ENCODE measurements at regions not wholly inside any gene's neighbourhood (a gene's known extent, or its start where the extent isn't known, plus 50 kb on each side); places are given as distances from the start of the nearest gene placed in this dataset.

GRCh38 chr2:14804902-14805301 lies 172.4 kb downstream of the LRATD1 start:
- CTCF ChIA-PET (ENCODE audit: low intra/inter-chr PET ratio) = no interaction called here
- Histone ChIP-seq H2AFZ (ENCODE audit: low read depth, low read length) (no peak overlapping the region), H3K4me3 (no peak overlapping the region), H3K4me2 (ENCODE audit: insufficient read depth, low read length) (no peak overlapping the region), H3K9me3 (replicated peaks; ENCODE audit: control insufficient read depth, insufficient read depth, low read depth, low read length) (no peaks in the 10 kb centered on the region), H3K27ac (ENCODE audit: extremely low read depth, low read depth, low read length) (no peak overlapping the region), H3K9me1 (ENCODE audit: control insufficient read depth, insufficient read depth, low read length) (no peaks in the 10 kb centered on the region), H4K20me1 (replicated peaks; ENCODE audit: control insufficient read depth, insufficient read depth, low read length) (no peaks in the 10 kb centered on the region), H3K36me3 (ENCODE audit: control insufficient read depth, insufficient read depth, low read length) (no peaks in the 10 kb centered on the region), H3K4me1 (replicated peaks in 1 of 2; ENCODE audit: control insufficient read depth in 2 of 2, insufficient read depth in 2 of 2, low read length in 2 of 2) (no peaks in the 10 kb centered on the region), H3K79me2 (ENCODE audit: control insufficient read depth, insufficient read depth, low read length) (no peaks in the 10 kb centered on the region), H3K9ac (ENCODE audit: insufficient read depth in 1 of 2, low read depth in 2 of 2, low read length in 2 of 2) (no peak overlapping the region), H3K27me3 (ENCODE audit: control insufficient read depth in 2 of 2, insufficient read depth in 2 of 2, low read length in 2 of 2) (no peaks in the 10 kb centered on the region)
- 2% methylated on average over 3 of the region's 3 CpGs for WGBS (ENCODE audit: insufficient coverage, low coverage, missing lambda C conversion rate)
- DNase-seq (ENCODE audit: extremely low read depth in 1 of 4, low spot score in 3 of 4) (no peak), ATAC-seq (no peak), FAIRE-seq (no peak)
- no peak for TF ChIP-seq ZNF311 (CRISPR knock-in tag; IDR thresholded peaks at IDR 0.05)
- TF ChIP-seq ZNF398 (CRISPR knock-in tag; IDR thresholded peaks at IDR 0.05) = no peak
- no peak for TF ChIP-seq SIX5 (IDR thresholded peaks at IDR 0.05; ENCODE audit: borderline replicate concordance in 1 of 2, insufficient read depth in 1 of 2, low read depth in 1 of 2, low read length in 2 of 2)
- no peak for TF ChIP-seq ZBTB2 (IDR thresholded peaks at IDR 0.05)
- no peak for TF ChIP-seq MCM7 (IDR thresholded peaks at IDR 0.05)
- no peak for TF ChIP-seq TAL1 (IDR thresholded peaks at IDR 0.05)
- TF ChIP-seq CHCHD3 (CRISPR knock-in tag; IDR thresholded peaks at IDR 0.05) = no peak
- no peak for TF ChIP-seq FOXA3 (CRISPR knock-in tag; conservative IDR thresholded peaks at IDR 0.05 in 1 of 2, IDR thresholded peaks at IDR 0.05 in 1 of 2)
- TF ChIP-seq NCOA6 (IDR thresholded peaks at IDR 0.05) = no peak
- TF ChIP-seq KDM2B (CRISPR knock-in tag; IDR thresholded peaks at IDR 0.05) = no peak
- TF ChIP-seq ZNF436 (CRISPR knock-in tag; IDR thresholded peaks at IDR 0.05) = no peak
- TF ChIP-seq IRF1 (CRISPR knock-in tag; IDR thresholded peaks at IDR 0.05; ENCODE audit: borderline replicate concordance) = no peak
- BruUV-seq (replicated peaks) = no TSS peak
- in situ Hi-C loops (cut with MboI) = no loop called here
- POLR2A ChIA-PET = no interaction called here
- intact Hi-C loops (cut with micrococcal nuclease) = no loop called here

All from K562 (cell line).